DOHH2 (cell line): ENCODE measurements at regions not wholly inside any gene's neighbourhood (a gene's known extent, or its start where the extent isn't known, plus 50 kb on each side); places are given as distances from the start of the nearest gene placed in this dataset.

ENCODE experiments used
- H3F3A ChIP-seq: fragments of 200-600 bp; sonication (generic), shearing (Covaris generic); 2 replicates; pipeline ENCODE4 v1.6.0; 2016; ENCODE audit warnings: antibody characterized with exemption, mild to moderate bottlenecking; ENCODE audit not compliant: control insufficient read depth, insufficient read depth
- H3K27ac ChIP-seq: fragments of 200-600 bp; sonication (generic); 2 replicates; pipeline ENCODE4 v1.5.1; 2014; ENCODE audit warnings: low read depth, mild to moderate bottlenecking, low read length, moderate library complexity
- H3K27me3 ChIP-seq: fragments of 200-600 bp; sonication (generic); 2 replicates; pipeline ENCODE4 v1.6.1; 2014; ENCODE audit warnings: mild to moderate bottlenecking, low read length, mixed read lengths; ENCODE audit not compliant: control insufficient read depth
- H3K36me3 ChIP-seq: fragments of 200-600 bp; sonication (generic); 2 replicates; pipeline ENCODE4 v1.6.1; 2014; ENCODE audit warnings: mild to moderate bottlenecking, low read length, moderate library complexity, mixed read lengths; ENCODE audit not compliant: control insufficient read depth
- H3K4me1 ChIP-seq: fragments of 200-600 bp; sonication (generic); 2 replicates; pipeline ENCODE4 v1.6.1; 2014; ENCODE audit warnings: mild to moderate bottlenecking, low read length, mixed read lengths; ENCODE audit not compliant: control insufficient read depth
- H3K4me2 ChIP-seq: fragments of 200-600 bp; sonication (generic); 2 replicates; pipeline ENCODE4 v1.6.0; 2014; ENCODE audit warnings: mild to moderate bottlenecking, low read length, moderate library complexity
- H3K4me3 ChIP-seq: fragments of 200-600 bp; sonication (generic); 2 replicates; pipeline ENCODE4 v1.5.1; 2014; ENCODE audit warnings: mild to moderate bottlenecking, low read length, mixed read lengths
- H3K79me2 ChIP-seq: fragments of 200-600 bp; sonication (generic); 2 replicates; pipeline ENCODE4 v1.6.1; 2014; ENCODE audit warnings: mild to moderate bottlenecking, low read length, mixed read lengths; ENCODE audit not compliant: control insufficient read depth
- H3K9me2 ChIP-seq: fragments of 200-600 bp; sonication (generic); replicated peaks from 2 replicates; pipeline ENCODE4 v1.6.1; 2014; ENCODE audit warnings: mild to moderate bottlenecking, low read length, mixed read lengths; ENCODE audit not compliant: control insufficient read depth
- H3K9me3 ChIP-seq: fragments of 200-600 bp; sonication (generic); 2 replicates; pipeline ENCODE4 v1.6.1; 2014; ENCODE audit warnings: antibody characterized with exemption, low read length, mixed read lengths; ENCODE audit not compliant: control insufficient read depth, insufficient read depth
- H4K20me1 ChIP-seq: fragments of 200-600 bp; sonication (generic); 2 replicates; pipeline ENCODE4 v1.6.0; 2014; ENCODE audit warnings: low read depth, mild to moderate bottlenecking, antibody characterized with exemption, low read length, moderate library complexity; ENCODE audit not compliant: control insufficient read depth, insufficient read depth
- EZH2phosphoT487 ChIP-seq: fragments of 200-600 bp; sonication (generic); IDR thresholded peaks from 2 replicates; pipeline ENCODE4 v1.6.1; 2017; ENCODE audit warnings: borderline replicate concordance, mild to moderate bottlenecking, antibody characterized with exemption, low read length, moderate library complexity, mixed read lengths
- TF ChIP-seq, protein P1 (sequence below): fragments of 200-600 bp; sonication (generic); IDR thresholded peaks from one replicate; pipeline ENCODE4 v1.5.1; 2014; ENCODE audit warnings: antibody characterized with exemption, mild to moderate bottlenecking, low read depth, low read length; ENCODE audit not compliant: poor library complexity, severe bottlenecking

DNA sequence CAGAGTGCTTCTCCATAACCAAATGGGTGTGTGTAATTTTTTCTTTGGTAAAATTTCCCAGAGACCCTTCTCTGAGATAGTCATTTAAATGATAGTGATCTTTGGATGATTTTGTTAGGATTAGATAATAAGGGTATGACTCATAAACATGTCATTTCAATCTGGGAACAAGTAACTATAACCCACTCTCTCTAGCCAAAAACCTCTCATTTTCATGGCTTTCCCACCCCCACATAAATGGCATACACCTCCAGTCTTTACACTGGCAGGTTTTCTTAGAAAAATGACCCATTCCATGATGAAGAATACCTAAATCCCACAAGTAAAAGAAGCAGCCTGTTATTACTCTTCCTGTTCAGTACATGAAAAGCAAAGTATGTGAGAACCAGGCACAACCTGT lies 572.0 kb upstream of the ZEB2 start:
- Histone ChIP-seq H3K36me3 (no peaks in the 10 kb centered on the region), H3K27ac (no peak overlapping the region), H3K4me3 (no peak overlapping the region), H3K4me2 (no peak overlapping the region), H3K9me3 (no peaks in the 10 kb centered on the region; the same call in 1 of the 2 replicates), H3K4me1 (no peaks in the 10 kb centered on the region), H4K20me1 (no peaks in the 10 kb centered on the region), H3K27me3 (no peaks in the 10 kb centered on the region), H3K79me2 (no peaks in the 10 kb centered on the region), H3K9me2 (no peaks in the 10 kb centered on the region), H3F3A (no peaks in the 10 kb centered on the region)
- TF ChIP-seq EZH2phosphoT487, result no peak
- TF ChIP-seq, protein P1, sequence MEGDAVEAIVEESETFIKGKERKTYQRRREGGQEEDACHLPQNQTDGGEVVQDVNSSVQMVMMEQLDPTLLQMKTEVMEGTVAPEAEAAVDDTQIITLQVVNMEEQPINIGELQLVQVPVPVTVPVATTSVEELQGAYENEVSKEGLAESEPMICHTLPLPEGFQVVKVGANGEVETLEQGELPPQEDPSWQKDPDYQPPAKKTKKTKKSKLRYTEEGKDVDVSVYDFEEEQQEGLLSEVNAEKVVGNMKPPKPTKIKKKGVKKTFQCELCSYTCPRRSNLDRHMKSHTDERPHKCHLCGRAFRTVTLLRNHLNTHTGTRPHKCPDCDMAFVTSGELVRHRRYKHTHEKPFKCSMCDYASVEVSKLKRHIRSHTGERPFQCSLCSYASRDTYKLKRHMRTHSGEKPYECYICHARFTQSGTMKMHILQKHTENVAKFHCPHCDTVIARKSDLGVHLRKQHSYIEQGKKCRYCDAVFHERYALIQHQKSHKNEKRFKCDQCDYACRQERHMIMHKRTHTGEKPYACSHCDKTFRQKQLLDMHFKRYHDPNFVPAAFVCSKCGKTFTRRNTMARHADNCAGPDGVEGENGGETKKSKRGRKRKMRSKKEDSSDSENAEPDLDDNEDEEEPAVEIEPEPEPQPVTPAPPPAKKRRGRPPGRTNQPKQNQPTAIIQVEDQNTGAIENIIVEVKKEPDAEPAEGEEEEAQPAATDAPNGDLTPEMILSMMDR, result no peak

- Histone ChIP-seq H3K4me2 (no peak overlapping the region), H3K27ac (no peak overlapping the region), H3K36me3 (no peaks in the 10 kb centered on the region), H3K4me1 (no peaks in the 10 kb centered on the region), H3K9me3 (no peaks in the 10 kb centered on the region; the same call in 1 of the 2 replicates), H3K79me2 (no peaks in the 10 kb centered on the region), H3K9me2 (no peaks in the 10 kb centered on the region), H3K4me3 (no peak overlapping the region), H4K20me1 (no peaks in the 10 kb centered on the region), H3K27me3 (no peaks in the 10 kb centered on the region), H3F3A (no peaks in the 10 kb centered on the region)
- no peak for TF ChIP-seq EZH2phosphoT487
- TF ChIP-seq, protein P1, result no peak
These were observed 571.2 kb upstream of the ZEB2 start for GRCh38 chr2:145090841-145091761.

- Histone ChIP-seq H4K20me1 (no peaks in the 10 kb centered on the region), H3K27me3 (no peaks in the 10 kb centered on the region), H3K4me2 (no peak overlapping the region), H3K9me2 (no peaks in the 10 kb centered on the region), H3K4me3 (no peak overlapping the region), H3K36me3 (no peaks in the 10 kb centered on the region), H3K4me1 (no peaks in the 10 kb centered on the region), H3K27ac (no peak overlapping the region), H3F3A (no peaks in the 10 kb centered on the region), H3K79me2 (no peaks in the 10 kb centered on the region), H3K9me3 (no peaks in the 10 kb centered on the region; the same call in 1 of the 2 replicates)
- no peak for TF ChIP-seq EZH2phosphoT487
- TF ChIP-seq, protein P1, result no peak
These were observed 568.8 kb upstream of the ZEB2 start for GRCh38 chr2:145088756-145089155.
